Jurkat, Clone E6-1 (cell line): ENCODE measurements at regions not wholly inside any gene's neighbourhood (a gene's known extent, or its start where the extent isn't known, plus 50 kb on each side); places are given as distances from the start of the nearest gene placed in this dataset.

Experiments used
- DNase-seq: peaks from one replicate; pipeline ENCODE4 v3.0.0-alpha.2; 2011; ENCODE audit warnings: low read depth, low spot score
- H3K4me3 ChIP-seq: 2 replicates; pipeline ENCODE4 v1.5.1; 2011; ENCODE audit warnings: mild to moderate bottlenecking, low read length, control low read depth, moderate library complexity

DNA sequence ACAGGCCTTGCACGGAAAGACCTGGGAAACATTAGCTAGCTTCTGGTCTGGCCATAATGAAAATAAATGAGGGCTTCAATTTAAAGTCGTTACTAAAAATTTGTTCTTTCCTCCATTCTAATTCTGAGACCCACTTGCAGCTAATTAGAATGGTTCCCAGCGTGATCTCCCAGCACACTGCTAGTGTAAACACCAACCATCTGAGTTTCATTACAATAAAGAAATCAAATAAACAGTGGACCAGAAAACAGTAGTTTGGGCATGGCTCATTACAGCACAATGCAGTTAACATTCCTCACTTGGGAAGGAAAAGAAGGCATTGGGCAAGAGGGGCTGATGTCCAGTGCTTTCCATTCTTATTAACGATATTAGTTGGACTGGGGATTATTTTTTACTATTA, 410.9 kb upstream of the SOX9 start:
- no peak for DNase-seq
- H3K4me3 ChIP-seq = no peak overlapping the region

DNA sequence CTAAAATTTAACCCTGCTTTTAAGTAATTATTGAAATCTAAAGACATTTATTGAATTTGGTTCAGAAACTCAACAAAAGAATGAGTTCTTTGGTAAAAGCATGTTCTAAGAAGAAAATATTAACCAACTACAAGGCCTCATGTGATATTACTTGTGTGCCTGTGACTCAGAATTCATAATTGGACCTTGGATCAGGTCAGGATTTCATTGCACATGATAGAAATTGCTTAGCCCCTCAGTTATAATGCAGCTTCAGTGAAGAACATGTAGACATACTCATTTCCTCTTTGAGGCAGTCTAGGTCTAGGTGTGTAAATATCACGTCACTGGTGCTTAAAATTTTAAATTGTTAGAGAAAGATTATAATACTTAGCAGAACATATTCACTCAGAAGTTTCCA, 410.0 kb upstream of the SOX9 start:
- no peak overlapping the region for H3K4me3 ChIP-seq
- no peak for DNase-seq

DNA sequence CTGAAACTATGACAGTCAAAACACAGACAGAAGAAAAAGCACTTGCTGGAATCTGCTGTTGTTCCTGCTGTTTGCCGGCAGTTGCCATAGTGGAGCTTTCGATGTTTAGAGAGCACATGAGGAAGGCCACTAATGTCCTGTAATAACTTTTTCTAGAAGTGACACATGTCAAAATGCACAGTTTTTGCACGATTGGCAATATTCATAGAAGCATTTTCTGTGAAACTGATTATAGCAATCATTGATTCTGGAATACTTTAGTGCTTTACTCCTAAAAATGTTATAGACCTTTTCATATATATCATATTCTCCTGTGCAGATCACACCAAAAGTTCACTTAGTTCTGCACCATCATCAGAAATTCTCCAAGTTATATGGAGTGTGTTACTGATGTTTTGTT, 407.0 kb upstream of the SOX9 start:
- no peak for DNase-seq
- no peak overlapping the region for H3K4me3 ChIP-seq

GRCh38 chr17:71724339-71724738, 396.5 kb upstream of the SOX9 start:
- H3K4me3 ChIP-seq = no peak overlapping the region
- no peak for DNase-seq

DNA sequence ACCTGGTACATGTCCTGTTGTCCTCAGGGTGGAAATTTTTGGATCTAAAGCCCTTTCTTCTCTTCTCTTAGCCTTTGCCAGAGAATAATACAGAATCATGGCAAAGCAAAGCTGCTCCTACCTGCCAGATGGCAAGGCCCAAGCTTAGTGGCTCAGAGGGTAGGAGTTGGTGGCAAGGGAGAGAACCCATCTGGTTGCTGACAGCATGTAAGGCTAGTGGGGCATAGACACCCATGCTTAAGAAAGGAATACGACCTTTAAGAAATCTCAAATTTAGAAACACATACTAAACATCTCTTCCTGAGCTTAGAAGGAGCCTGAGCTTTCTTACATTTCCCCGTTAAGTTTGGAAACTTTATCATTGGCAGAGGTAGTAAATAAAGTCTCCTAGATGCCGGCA, 395.0 kb upstream of the SOX9 start:
- no peak for DNase-seq
- no peak overlapping the region for H3K4me3 ChIP-seq

GRCh38 chr17:71726341-71726740, 394.5 kb upstream of the SOX9 start:
- no peak overlapping the region for H3K4me3 ChIP-seq
- DNase-seq = no peak

DNA sequence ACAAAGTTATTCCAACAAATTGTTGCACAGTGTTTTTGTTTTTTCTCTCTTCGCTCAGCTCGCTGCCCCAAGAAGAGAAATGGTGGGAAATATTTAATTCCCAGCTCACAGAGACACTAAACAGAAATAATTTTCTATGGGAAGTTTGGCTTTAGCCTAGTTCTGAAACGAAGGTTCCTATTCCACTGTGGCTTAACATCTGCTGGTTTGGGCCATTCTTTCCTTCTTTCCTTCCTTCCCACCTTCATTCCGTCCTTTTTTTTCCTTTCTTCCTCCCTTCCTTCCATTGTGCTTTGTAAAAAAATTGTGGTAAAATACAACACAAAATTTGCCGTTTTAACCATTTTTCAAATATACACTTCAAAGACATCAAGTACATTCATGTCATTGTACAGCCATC, 393.5 kb upstream of the SOX9 start:
- H3K4me3 ChIP-seq = no peak overlapping the region
- DNase-seq = no peak

DNA sequence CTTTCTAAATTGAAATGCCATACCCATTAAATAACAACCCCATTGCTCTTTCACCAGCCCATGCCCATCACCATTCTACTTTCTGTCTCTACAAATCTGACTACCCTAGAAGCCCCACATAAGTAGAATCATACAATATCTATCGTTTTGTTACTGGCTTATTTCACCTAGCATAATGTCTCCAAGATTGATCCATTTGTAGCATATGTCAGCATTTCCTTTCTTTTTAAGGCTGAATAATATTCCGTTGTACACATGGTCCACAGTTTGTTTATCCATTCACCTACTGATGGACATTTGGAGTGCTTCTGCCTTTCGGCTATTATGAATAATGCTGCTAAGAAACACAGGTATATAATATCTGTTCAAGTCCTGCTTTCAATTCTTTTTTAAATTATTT, 393.1 kb upstream of the SOX9 start:
- no peak overlapping the region for H3K4me3 ChIP-seq
- no peak for DNase-seq

DNA sequence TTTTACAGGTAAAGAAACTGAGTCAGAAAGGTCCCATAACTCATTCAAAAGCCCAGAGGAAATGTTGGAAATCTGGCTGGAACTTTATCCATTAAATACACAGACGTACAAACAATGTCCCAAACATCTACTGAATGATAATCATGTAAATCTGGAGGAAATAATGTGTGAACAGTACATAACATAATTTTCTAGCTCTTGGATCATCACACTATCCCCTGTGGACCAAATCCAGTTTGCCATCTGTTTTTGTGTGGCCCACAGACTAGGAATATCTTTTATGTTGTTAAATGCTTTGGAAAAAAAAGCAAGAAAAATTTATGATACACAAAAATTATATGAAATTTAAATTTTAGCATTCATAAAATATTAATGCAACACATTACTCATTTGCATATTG, 389.9 kb upstream of the SOX9 start:
- no peak overlapping the region for H3K4me3 ChIP-seq
- DNase-seq = no peak

- no peak for DNase-seq
- no peak overlapping the region for H3K4me3 ChIP-seq
Observed at GRCh38 chr17:71735893-71736292, 384.9 kb upstream of the SOX9 start.

- no peak for DNase-seq
- no peak overlapping the region for H3K4me3 ChIP-seq
Observed at GRCh38 chr17:71740866-71741265, 380.0 kb upstream of the SOX9 start.

GRCh38 chr17:71741836-71742235, 379.0 kb upstream of the SOX9 start:
- DNase-seq = no peak
- no peak overlapping the region for H3K4me3 ChIP-seq

- no peak for DNase-seq
- no peak overlapping the region for H3K4me3 ChIP-seq
Observed at GRCh38 chr17:71748872-71749271, 371.9 kb upstream of the SOX9 start.

- DNase-seq = no peak
- H3K4me3 ChIP-seq = no peak overlapping the region
Observed at GRCh38 chr17:71753070-71753469, 367.8 kb upstream of the SOX9 start.

GRCh38 chr17:71757156-71757555, 363.7 kb upstream of the SOX9 start:
- no peak overlapping the region for H3K4me3 ChIP-seq
- DNase-seq = no peak

DNA sequence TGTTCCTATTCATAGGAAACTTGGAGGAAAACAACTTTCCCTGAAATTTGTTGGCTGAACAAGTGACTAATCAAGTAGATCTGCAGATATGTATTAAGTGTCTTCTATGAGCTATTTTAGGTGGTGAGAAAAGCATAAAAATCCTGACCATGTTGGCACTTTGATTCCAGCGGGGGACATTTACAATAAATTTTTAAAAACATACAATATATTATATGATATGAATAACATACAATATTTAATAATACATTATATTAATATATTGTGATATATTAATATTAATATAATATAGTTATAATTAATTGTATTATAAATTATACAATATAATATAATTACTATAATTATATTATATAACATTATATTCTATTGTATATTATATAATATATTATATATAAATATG, 362.9 kb upstream of the SOX9 start:
- no peak for DNase-seq
- no peak overlapping the region for H3K4me3 ChIP-seq

DNA sequence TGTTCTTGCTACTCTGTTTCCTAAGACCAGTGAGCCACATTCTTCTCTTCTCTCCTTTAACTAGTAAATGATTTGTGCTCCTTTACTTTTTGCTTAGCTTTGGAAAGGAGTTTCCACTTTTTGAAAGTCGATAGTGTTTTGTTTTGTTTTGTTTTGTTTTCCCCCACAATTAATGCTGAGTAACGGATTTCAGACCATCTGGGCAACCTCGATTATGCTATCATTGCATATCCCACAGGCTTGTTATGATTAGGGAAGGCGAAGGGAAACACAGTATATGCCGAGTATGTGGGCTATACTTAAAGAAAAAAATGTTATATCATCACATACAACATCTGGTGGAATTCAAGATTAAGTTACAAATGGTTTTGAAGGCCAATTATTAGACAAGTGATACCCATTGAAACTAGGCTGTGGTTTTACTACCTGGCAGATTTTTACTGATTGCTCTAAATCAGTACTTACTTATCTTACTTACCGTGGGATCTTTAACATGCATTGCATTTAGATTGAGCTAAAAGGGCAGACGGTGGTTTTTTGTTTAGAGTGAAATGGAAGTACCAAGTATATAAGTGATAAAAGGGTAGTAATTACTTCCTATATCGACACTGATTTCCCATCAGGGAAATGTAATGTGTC, 361.3 kb upstream of the SOX9 start:
- H3K4me3 ChIP-seq = no peak overlapping the region
- no peak for DNase-seq

DNA sequence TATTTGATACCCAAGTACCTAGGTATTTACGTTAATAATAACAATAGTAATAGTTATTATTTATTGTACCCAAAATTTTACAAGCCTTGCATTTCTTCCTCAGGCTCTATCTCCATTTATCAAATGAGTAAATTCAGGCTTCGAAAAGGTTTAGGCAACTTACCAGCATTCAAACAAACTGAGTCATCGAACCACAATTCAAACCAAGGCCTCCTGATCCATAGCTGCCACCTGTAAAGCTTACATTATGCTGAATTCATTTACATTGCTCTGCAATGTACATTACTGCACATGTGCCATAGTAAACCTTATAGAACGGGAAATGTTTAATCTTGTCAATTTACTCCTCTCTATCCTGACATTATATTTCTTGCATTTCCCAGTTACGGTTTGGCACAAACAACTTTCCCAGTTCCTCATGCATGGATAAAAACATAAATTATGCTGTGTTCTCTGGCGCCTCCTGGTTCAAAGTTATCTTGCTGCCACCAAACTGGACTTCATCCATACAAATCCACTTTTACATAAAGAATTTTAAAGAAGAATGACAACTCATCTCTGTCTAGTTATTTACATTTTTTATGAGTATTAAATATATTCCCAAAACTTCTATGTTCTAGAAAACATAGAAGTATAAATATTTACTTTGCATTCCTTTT, 360.6 kb upstream of the SOX9 start:
- no peak for DNase-seq
- no peak overlapping the region for H3K4me3 ChIP-seq

GRCh38 chr17:71762526-71762925, 358.3 kb upstream of the SOX9 start:
- DNase-seq = no peak
- no peak overlapping the region for H3K4me3 ChIP-seq

DNA sequence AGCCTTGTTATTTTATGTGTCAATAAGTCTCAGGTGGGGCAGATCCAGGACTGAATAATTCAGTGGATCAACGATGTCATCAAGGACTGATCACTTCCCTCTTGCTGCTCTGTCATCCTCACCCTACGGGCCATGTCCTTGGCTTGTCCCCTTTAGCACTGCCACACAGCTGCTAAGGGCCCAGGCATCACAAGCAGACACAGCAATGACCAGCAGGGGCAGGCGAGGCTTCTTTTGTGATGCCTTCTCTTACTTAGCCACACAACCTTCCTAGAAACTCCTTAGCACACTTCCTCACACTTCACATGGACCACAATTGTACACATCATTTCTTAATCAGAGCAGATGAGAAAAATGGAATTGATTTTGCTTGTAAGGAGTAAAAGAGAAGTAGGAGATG, 356.3 kb upstream of the SOX9 start:
- no peak overlapping the region for H3K4me3 ChIP-seq
- DNase-seq = peak; percentile 16

GRCh38 chr17:71765437-71765836, 355.4 kb upstream of the SOX9 start:
- no peak for DNase-seq
- no peak overlapping the region for H3K4me3 ChIP-seq
